ENCODE measurements at regions not wholly inside any gene's neighbourhood (a gene's known extent, or its start where the extent isn't known, plus 50 kb on each side); places are given as distances from the start of the nearest gene placed in this dataset.

- no peak for TF ChIP-seq YY1 (IDR thresholded peaks at IDR 0.05; ENCODE audit: insufficient read depth, insufficient read length)
- TF ChIP-seq ZNF274 (IDR thresholded peaks at IDR 0.05; ENCODE audit: low read depth, low read length), result no peak
Measured at GRCh38 chr20:4067600-4068261, 52.4 kb upstream of the RNF24 start.
